T1000 (cell line): ENCODE measurements at regions not wholly inside any gene's neighbourhood (a gene's known extent, or its start where the extent isn't known, plus 50 kb on each side); places are given as distances from the start of the nearest gene placed in this dataset.

Experiments
- DNase-seq: peaks from one replicate; lab custom pipeline; 2025; ENCODE audit warnings: mixed read lengths; lab: John Stamatoyannopoulos, UW

DNA sequence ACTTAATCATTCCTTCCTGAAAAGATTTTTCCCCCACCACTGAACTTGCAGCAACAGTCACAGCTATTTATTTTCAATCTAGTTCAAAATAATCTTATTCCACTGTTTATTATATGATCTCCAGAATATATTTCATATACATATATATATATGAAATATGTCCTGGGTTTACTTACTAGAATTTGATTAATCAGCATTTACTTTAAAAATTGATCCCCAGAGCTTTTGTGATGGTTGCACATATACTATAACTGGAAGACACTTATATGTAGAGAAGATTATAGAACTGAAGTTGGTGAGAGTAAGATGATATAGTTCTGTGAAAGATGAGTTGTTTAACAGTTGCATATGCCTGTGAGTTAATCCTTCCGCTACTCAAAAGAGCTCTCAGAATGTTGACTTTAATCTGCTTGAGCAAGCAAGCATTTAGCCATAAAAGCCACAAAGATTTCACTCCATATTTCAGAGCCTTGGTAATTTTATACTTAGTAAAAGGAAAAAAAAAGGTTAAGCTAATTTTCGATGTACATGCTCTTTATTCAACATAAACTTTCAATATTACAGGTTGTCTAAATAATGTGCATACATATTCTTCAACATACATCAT, 399.3 kb upstream of the CDH9 start:
- no peak for DNase-seq

DNA sequence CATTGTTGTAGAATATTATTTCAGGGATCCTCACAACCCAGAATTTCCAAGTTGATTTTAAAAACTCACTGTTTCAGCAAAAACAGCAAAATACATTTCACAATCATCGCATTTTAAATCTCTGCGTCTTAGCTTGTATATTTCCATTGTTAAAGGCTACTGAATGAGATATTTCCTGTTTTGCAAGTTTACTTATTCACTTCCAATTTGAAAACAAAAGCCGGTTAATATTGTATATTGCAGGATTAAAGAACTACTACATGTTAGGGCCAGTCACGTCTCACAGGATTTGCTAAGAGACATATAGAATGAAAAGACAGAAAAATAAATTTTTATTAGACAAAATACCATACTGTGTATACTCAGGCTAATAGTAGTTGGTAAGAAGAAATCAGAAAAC, 395.9 kb upstream of the CDH9 start:
- DNase-seq, result no peak

DNA sequence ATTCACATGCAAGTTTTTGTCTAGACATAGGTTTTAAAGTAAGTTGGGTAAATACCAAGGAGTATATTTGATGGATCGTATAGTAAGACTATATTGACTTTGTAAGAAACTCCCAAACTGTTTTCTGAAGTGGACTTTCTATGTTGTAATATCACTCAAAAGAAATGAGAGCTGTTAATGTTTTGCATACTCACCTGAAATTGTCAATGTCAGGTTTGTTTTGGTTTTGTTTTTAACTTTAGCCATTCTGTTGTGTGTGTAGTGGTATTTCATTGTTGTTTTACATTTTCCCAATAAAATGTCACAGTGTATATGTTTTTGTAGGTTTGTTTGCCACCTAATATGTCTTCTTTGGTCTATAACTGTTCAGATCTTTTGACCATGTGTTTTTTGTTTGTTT, 375.7 kb upstream of the CDH9 start:
- no peak for DNase-seq

DNA sequence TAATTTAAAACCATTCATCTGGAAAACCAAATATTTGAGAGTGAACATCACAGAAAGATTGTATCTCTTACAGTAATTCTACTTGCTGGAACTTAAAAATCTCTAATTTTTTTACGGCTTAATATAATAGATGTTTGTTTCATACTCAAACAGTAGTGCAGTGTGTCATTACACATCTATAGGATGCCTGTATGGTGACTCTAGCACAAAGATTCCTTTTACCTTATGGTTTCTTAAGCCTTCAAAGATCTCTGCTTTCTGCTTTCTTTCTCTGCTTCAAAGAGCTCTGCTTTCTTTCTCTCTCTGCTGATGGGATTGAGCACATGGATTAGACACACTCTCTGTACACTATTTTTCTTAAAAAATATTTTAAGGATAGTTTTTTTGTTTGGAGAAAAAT, 374.0 kb upstream of the CDH9 start:
- DNase-seq, result no peak

DNA sequence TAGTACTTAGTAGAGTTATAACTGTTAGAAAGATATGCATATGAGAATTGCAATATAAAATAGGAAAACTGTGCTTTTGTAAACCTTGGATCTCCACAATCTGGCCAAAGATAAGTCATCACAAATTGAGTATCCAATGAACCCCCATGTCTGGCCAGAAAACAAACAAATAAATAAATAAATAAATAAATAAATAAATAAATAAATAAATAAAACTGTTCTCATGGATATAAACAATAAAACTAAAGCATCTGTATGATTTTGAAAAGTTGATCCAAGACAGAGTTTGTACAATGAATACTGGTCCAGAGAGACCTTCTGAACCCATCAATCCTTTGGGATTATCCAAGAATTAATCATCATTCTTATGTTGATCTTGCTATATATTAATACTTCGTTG, 367.6 kb upstream of the CDH9 start:
- DNase-seq, result no peak

DNA sequence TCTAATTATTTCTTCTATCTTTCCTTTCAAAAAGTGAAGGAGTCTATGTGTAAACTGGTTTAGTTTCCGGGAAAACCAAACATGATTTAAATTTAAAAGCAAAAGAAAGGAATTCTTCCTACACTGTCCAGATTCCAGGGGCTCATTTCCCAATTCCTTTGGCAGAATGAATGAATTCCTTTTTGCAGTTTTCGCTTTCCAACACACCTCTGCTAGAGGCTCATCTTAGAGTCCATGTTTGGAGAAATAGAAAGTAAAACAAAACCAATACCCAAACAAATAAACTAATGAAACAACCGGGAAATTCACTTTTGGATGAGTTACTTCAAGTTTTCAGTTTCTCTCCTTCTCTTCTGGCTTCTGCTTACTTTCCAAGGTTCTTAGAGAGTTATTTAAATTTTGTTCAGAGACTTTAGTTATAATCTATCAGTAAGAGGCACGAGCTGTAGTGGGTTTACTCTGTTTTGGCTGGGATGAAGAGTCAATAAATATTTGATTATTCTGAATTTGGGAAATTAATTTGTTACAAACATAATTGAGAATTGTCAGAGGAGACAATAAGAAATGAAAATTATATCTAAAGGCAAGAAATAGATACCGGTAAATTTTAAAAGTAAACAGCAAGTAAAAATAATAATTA, 365.0 kb upstream of the CDH9 start:
- no peak for DNase-seq

DNA sequence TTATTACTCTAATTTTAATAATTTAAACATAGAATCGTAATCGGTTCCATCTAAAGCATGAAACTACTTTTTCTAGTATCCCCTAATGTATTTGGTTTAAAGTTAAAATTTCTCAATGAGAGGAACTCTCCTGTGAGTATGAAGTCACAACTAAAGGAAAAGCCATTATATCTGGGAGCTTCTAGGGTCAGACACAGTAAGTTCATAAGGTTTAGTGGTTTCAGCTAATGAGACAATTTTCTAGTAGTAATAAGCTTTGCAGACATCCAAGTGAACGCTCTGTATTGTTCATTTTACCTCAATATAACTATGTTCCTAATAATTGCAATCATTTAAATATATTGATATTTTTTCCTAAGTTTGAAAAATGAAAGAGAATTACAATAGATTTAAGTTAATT, 364.4 kb upstream of the CDH9 start:
- no peak for DNase-seq

DNA sequence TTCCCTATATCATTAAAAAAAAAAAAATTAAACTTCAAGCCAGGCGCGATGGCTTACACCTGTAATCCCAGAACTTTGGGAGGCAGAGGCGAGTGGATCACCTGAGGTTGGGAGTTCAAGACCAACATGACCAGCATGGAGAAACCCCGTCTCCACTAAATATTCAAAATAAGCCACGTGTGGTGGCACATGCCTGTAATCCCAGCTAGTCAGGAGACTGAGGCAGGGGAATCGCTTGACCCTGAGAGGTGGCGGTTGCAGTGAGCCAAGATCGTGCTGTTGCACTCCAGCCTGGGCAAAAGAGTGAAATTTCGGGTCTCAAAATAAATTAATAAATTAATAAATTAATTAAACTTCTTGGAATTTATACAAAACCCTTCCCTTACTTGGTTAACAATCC, 358.6 kb upstream of the CDH9 start:
- DNase-seq, result no peak

DNA sequence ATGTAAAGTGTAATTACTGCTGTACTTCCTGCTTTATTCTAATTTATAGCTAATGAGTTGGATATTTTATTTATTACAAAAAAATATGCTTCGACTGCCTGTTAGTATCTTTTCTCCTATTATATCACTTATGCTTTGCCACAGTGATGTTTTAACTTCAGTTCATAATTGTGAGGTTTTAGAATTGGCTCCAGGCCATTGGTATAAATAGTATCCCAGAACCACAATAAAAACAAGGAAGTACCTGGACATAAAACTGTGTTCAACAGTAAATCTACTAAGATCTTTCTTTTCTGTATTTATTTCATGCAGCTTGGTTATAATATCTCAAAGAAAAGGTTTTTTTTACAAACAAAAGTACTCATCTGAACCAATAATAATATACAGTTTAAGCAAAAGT, 354.3 kb upstream of the CDH9 start:
- no peak for DNase-seq

DNA sequence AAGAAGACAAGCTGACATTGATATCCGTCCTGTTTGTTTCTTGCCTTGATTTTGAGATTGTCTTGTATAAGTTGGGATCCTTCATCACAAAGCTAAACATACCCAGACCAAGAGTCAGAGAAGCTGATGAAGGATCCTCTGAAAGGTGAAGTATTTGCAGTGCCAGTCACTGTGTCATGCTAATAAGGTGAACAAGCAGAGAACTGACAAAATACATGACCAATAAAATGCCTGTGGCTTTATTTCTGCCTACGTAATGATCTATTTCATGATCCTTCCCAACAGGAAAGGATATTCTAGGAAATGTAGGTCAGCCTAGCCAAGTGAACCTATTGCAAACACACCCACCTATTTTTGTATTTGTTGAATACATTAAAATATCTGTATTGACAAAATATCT, 351.3 kb upstream of the CDH9 start:
- no peak for DNase-seq

DNA sequence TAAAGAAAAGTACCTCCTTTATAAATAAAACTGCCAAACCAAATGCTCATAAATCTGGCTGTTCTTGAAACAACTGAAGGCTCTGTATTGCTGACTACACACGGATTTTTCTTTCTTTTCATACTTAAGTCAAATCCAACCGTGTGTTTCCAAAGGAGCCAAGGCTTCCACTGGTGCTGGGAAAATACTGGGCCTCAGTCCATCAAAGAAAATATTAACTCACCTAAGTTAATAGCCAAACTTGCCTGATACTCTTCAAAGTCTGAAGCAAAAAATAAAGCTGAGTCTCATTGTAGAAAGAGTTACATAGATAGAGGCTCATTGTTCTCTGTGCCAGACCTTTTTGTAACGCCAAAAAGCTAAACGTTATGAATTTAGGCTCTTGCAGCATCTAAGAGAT, 350.4 kb upstream of the CDH9 start:
- no peak for DNase-seq

DNA sequence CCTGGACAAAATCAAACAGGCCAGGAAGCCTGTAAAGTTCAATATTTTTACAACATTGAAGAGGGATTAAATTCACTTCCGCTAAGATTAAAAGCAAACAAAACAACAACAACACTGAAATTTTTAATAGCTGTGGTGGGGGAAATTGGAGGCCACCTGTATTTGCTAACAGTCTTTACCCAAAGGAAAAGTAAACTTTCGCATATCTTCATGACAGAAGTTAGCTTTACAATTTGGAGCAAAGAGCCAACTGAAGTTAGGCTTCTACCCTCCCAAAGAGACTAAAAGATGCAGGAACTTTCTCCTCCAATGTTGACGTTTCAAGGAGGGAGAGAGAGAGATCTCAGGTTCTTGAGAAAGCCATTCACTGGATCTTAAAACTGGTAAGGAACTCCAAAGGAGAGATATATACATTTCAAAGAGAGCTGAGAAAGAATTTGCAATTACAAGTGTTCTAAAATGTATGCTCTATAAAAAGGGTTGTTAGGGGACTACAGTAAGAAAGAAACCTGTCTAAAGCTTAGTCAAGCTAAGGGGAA, 349.2 kb upstream of the CDH9 start:
- DNase-seq, result no peak

DNA sequence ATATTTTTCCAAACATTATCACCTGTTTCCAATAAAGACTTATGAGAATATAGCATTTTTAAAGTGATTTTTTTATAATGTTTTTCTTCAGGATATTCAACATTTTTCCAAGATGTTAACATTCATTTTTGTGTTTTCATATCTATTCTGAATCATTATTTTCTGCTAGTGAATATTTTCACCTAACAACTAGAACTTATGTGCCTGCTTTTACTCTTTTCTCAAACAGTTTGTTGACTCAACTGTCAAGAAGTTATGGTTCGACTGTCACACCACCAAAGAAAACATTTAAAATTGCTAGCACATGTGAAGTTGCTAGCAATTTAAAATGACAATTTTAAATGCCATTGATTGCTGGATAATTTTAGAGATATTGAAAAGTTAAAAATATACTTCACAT, 343.3 kb upstream of the CDH9 start:
- DNase-seq, result no peak

DNA sequence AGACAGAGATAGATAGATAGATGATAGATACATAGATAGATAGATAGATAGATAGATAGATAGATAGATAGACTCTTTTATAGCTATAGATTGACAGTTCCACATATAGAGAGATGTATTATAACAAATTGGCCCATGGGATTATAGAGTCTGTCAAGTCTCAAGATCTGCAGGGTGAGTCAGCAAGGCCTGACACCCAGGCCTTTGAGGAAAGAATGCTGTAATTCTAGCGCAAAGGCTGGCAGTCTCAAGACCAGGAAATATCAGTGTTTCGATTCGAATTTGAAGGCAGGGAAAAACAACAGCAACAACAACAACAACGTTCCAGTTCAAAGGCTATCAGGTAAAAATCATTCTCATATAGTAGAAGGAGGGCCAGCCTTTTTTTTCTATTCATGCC, 339.2 kb upstream of the CDH9 start:
- DNase-seq, result no peak

DNA sequence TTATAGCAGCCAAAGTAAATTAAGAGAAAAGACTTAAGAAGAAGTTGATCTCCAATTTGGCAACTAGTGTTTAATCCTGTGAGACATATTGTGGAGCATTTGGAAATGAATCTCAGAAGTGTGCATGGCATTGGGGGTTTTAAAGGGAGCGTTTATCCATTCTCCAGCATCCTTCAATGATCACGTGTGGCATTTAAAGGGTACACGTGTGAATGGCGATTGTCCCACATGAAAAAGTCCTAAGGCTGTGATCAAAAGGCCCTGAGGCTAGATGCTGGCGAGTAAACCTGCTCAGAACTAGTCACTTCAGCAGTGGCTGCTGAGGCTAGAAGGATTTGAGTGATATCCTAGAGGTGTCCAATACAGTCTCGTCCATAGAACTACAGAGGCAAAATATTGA, 315.6 kb upstream of the CDH9 start:
- DNase-seq, result no peak

DNA sequence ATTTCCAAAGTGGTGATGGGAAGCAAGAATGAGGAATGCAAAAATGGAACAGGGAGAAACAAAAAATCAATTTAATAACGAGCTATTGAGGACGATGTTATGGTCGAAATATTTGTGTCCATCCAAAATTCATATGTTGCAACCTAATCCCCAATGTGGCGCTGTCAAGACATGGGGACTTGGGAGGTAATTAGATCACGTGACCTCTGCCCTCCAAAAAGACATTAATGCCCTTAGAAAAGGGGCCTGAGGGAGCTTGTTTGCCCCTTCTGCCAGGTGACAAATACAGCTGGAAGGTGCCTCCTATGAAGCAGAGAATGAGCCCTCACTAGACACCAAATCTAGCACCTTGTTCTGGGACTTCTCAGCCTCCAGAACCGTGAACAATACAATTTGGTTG, 315.2 kb upstream of the CDH9 start:
- DNase-seq, result no peak

DNA sequence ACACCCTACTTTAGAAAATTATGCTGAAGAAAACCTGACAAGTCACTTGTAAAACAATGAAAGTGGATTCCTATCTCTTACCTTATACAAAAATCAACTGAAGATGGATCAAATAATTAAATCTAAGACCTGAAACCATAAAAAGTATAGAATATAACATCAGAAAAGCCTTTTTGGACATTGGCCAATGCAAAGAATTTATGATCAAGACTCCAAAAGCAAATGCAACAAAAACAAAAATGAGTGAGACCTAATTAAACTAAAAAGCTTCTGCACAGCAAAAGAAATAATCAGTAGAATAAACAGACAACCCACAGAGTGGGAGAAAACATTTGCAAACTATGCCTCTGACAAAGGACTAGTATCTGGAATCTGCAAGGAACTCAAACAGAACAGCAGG, 303.0 kb upstream of the CDH9 start:
- DNase-seq, result no peak

DNA sequence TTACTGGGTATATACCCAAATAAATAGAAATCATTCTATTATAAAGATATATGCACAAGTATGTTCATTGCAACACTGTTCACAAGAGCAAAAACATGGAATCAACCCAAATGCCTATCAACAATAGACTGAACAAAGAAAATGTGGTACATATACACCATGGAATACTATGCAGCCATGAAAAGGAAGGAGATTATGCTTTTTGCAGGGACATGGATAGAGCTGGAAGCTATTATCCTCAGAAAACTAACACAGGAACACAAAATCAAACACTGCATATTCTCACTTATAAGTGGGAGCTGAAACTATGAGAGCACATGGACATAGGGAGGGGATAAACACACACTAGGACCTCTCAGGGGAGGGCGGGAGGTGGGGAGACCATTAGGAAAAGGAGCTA, 298.4 kb upstream of the CDH9 start:
- DNase-seq, result no peak

DNA sequence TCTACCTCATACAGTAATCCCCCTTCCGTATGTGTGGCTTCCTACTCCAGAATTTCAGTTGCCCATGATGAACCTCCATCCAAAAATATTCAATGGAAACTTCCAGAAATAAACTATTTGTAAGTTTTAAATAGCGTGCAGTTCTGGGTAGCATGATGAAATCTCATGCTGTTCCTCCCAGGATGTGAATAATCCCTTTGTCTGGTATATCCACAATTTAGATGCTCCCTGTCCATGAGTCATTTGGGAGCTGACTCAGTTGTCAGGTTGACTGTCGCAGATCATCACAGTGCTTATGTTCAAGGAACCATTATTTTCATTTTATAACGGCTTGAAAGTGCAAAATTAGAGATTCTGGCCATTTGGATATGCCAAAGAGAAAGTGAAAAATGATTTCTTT, 290.1 kb upstream of the CDH9 start:
- DNase-seq, result no peak

DNA sequence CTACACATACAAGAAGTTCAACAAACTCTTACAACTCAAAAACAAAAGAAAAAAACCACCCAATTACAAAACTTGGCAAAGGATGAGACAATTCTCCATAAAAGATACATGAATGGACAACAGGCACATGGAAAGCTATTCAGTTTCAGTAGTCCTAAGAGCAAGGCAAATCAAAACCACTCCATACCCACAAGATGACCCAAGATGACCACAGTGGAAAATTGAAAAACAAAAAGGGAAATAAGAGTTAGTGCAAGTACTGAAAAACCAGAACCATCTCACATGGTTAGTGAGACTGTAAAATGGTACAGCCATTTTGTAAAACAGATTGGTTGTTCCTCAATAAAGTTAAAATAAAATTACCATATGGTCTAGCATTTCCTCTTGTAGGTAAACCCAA, 287.1 kb upstream of the CDH9 start:
- DNase-seq, result no peak

DNA sequence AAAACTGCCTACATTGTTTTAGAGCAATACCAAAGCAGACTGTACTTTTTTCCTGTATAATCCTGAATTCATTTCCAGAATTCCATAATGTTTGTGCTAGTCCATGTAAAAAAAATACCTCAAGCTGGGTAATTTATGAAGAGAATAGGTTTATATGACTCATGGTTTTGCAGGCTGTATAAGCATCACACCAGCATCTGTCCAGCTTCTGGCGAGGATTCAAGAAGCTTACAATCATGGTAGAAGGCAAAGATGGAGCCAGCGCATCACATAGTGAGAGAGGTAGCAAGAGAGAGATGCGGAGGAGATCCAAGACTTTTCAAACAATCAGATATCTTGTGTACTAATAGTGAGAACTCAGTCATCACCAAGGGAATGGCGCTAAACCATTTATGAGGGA, 280.3 kb upstream of the CDH9 start:
- no peak for DNase-seq

DNA sequence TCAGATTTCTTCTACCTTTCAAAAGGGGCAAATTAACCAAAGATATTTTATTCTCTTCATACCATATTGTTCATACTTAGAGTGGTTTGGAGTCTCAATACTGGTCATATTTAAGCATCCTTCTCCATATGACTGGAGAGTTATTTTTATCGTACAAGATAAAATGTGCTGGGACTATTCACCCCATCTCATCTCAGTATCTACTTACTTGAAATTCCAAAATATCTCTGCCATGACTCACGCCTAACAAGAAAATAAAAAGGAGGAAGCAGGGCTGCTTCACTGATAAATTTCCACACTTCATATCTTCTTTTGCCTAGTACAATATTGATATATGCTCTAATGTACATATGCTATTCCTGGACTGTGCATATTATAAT, 277.9 kb upstream of the CDH9 start:
- DNase-seq, result no peak

DNA sequence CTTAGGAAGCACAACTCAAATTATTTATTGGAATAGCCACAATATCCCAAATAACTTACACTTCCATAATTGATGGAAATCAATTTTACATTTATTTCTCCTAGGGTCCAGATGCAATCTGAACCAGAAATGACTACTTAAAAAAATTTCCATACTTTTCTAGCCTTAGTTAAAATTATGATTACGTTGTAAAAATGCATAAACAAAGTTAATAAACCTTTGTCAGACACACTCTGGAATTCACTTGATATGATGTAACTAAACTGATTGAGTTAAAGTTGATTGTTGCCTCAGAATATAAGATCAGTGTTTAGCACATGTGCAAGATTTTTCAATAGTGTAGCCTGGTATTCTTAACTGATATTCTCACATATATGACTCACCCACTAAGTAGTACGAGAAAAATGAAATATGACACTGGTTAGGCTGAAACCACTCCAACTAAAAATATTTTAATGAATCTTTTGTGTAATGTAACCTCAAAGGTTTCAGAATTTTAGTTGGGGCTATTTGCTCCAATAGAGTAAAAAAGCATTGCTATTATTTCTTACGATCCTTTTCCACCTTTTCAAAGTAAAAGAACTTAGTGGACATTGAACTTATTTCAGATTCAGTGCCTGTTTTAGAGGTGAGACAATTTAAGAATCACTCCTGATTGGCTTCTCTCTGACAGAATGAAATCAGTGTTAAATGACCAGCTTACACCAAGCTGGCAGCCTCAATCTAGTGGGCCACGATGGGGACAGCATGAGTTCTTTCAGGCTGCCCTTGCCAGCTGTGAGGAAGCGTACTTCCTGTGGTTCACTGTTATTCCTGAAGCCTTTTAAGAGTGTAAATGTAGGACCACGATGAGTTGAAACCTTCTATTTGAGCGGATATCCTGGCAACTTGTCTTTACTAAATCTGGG, 277.2 kb upstream of the CDH9 start:
- no peak for DNase-seq
